Fibroblast of lung (primary cell): ENCODE measurements at regions not wholly inside any gene's neighbourhood (a gene's known extent, or its start where the extent isn't known, plus 50 kb on each side); places are given as distances from the start of the nearest gene placed in this dataset.

Experiments
- DNase-seq, 2 donors: peaks; one replicate each; pipeline versions ENCODE4 v3.0.0 to v3.0.0-alpha.2; 2010; ENCODE audit warnings: low read depth in 2 of 2
- H2AFZ ChIP-seq: 2 replicates; pipeline ENCODE4 v1.5.1; 2012; ENCODE audit warnings: low read length, control low read depth, inconsistent platforms
- H3K27ac ChIP-seq: 2 replicates; pipeline ENCODE4 v1.5.1; 2011; ENCODE audit warnings: low read length, control low read depth; ENCODE audit not compliant: insufficient read depth
- H3K27me3 ChIP-seq: 2 replicates; pipeline ENCODE4 v1.5.1; 2011; ENCODE audit warnings: mild to moderate bottlenecking, low read length; ENCODE audit not compliant: control insufficient read depth, insufficient read depth
- H3K36me3 ChIP-seq: 2 replicates; pipeline ENCODE4 v1.5.1; 2011; ENCODE audit warnings: low read length; ENCODE audit not compliant: control insufficient read depth, insufficient read depth
- H3K4me1 ChIP-seq: 2 replicates; pipeline ENCODE4 v1.5.1; 2011; ENCODE audit warnings: low read length; ENCODE audit not compliant: control insufficient read depth, insufficient read depth; ENCODE audit errors: extremely low read depth
- H3K4me2 ChIP-seq: 2 replicates; pipeline ENCODE4 v1.5.1; 2011; ENCODE audit warnings: low read length, control low read depth; ENCODE audit not compliant: insufficient read depth; ENCODE audit errors: extremely low read depth
- H3K4me3 ChIP-seq, 4 experiments: fragments of 200-600 bp in 1 of 4; sonication (generic) in 1 of 4; replicated peaks in 1 of 4; 2 replicates each; pipeline ENCODE4 v1.5.1; 2011 to 2016; ENCODE audit warnings: low read length in 4 of 4, low read depth in 3 of 4, mild to moderate bottlenecking in 3 of 4, control low read depth in 2 of 4, inconsistent platforms in 1 of 4, mixed read lengths in 1 of 4; ENCODE audit not compliant: insufficient read depth in 1 of 4; ENCODE audit errors: control extremely low read depth in 1 of 4
- H3K79me2 ChIP-seq: 2 replicates; pipeline ENCODE4 v1.5.1; 2012; ENCODE audit warnings: mild to moderate bottlenecking, low read length, inconsistent platforms; ENCODE audit not compliant: control insufficient read depth, insufficient read depth
- H3K9ac ChIP-seq: 2 replicates; pipeline ENCODE4 v1.5.1; 2011; ENCODE audit warnings: mild to moderate bottlenecking, low read length, control low read depth; ENCODE audit not compliant: insufficient read depth
- H3K9me3 ChIP-seq: 2 replicates; pipeline ENCODE4 v1.5.1; 2012; ENCODE audit warnings: low read depth, low read length; ENCODE audit not compliant: control insufficient read depth, insufficient read depth
- H4K20me1 ChIP-seq: 2 replicates; pipeline ENCODE4 v1.5.1; 2011; ENCODE audit warnings: low read length; ENCODE audit not compliant: control insufficient read depth, insufficient read depth; ENCODE audit errors: extremely low read depth
- EZH2 ChIP-seq: IDR thresholded peaks from 2 replicates; pipeline ENCODE4 v1.5.1; 2012; ENCODE audit warnings: low read length, control low read depth, mild to moderate bottlenecking; ENCODE audit errors: missing control alignments
- TF ChIP-seq, protein P1 (sequence below), 2 donors: IDR thresholded peaks in 1 of 2; conservative IDR thresholded peaks in 1 of 2; 1 replicate in 1 of 2; 2 replicates in 1 of 2; pipeline ENCODE4 v1.5.1; 2011 to 2012; ENCODE audit warnings: low read length in 2 of 2, control low read depth in 1 of 2, inconsistent platforms in 1 of 2, low read depth in 1 of 2, mild to moderate bottlenecking in 1 of 2

GRCh38 chr4:161203865-161204264 lies 959.9 kb downstream of the FSTL5 start:
- no peaks in the 10 kb centered on the region for H4K20me1 ChIP-seq
- H3K36me3 ChIP-seq = no peaks in the 10 kb centered on the region
- H2AFZ ChIP-seq = no peak overlapping the region
- no peaks in the 10 kb centered on the region for H3K27me3 ChIP-seq
- DNase-seq = no peak
- H3K27ac ChIP-seq = no peak overlapping the region
- H3K4me3 ChIP-seq = no peak overlapping the region
- no peaks in the 10 kb centered on the region for H3K9me3 ChIP-seq
- H3K9ac ChIP-seq = no peak overlapping the region
- H3K79me2 ChIP-seq = no peaks in the 10 kb centered on the region
- no peaks in the 10 kb centered on the region for H3K4me1 ChIP-seq
- TF ChIP-seq, protein P1, sequence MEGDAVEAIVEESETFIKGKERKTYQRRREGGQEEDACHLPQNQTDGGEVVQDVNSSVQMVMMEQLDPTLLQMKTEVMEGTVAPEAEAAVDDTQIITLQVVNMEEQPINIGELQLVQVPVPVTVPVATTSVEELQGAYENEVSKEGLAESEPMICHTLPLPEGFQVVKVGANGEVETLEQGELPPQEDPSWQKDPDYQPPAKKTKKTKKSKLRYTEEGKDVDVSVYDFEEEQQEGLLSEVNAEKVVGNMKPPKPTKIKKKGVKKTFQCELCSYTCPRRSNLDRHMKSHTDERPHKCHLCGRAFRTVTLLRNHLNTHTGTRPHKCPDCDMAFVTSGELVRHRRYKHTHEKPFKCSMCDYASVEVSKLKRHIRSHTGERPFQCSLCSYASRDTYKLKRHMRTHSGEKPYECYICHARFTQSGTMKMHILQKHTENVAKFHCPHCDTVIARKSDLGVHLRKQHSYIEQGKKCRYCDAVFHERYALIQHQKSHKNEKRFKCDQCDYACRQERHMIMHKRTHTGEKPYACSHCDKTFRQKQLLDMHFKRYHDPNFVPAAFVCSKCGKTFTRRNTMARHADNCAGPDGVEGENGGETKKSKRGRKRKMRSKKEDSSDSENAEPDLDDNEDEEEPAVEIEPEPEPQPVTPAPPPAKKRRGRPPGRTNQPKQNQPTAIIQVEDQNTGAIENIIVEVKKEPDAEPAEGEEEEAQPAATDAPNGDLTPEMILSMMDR (conservative IDR thresholded peaks at IDR 0.05 in 1 of 2, IDR thresholded peaks at IDR 0.05 in 1 of 2; ENCODE audit: low read depth in 1 of 2, low read length in 2 of 2) = no peak
- no peak for TF ChIP-seq EZH2
- no peak overlapping the region for H3K4me2 ChIP-seq

DNA sequence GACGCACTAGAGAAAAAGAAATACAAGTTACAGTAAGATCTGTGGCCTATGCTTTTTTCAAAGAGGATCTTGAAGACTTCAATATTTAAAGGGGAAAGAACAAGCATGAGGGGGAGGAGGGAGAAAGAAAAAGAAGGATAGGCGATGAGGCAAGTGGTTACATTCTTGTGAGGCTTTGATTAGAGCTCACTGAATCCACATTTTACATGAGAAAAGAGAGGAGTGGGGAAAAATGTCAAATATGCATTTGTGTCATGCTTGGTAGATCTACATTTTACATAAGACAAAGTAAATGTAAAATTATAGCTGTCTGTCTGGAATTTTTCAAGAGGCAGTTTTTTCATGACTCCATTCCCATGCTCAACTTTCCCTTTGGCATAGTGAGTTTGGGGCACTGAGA lies 965.9 kb downstream of the FSTL5 start:
- TF ChIP-seq, protein P1 (conservative IDR thresholded peaks at IDR 0.05 in 1 of 2, IDR thresholded peaks at IDR 0.05 in 1 of 2; ENCODE audit: low read depth in 1 of 2, low read length in 2 of 2) = no peak
- no peak for TF ChIP-seq EZH2
- Histone ChIP-seq H3K27ac (no peak overlapping the region), H4K20me1 (no peaks in the 10 kb centered on the region), H3K79me2 (no peaks in the 10 kb centered on the region), H3K27me3 (no peaks in the 10 kb centered on the region), H3K4me3 (no peak overlapping the region), H3K4me1 (no peaks in the 10 kb centered on the region), H2AFZ (no peak overlapping the region), H3K4me2 (no peak overlapping the region), H3K9me3 (no peaks in the 10 kb centered on the region), H3K36me3 (no peaks in the 10 kb centered on the region), H3K9ac (no peak overlapping the region)
- DNase-seq = no peak

- Histone ChIP-seq H3K4me1 (no peaks in the 10 kb centered on the region), H3K4me2 (no peak overlapping the region), H3K4me3 (no peak overlapping the region), H3K36me3 (no peaks in the 10 kb centered on the region), H4K20me1 (no peaks in the 10 kb centered on the region), H3K79me2 (no peaks in the 10 kb centered on the region), H3K9ac (no peak overlapping the region), H3K27ac (no peak overlapping the region), H3K27me3 (no peaks in the 10 kb centered on the region), H2AFZ (no peak overlapping the region), H3K9me3 (no peaks in the 10 kb centered on the region)
- no peak for DNase-seq
- TF ChIP-seq, protein P1 (conservative IDR thresholded peaks at IDR 0.05 in 1 of 2, IDR thresholded peaks at IDR 0.05 in 1 of 2; ENCODE audit: low read depth in 1 of 2, low read length in 2 of 2) = no peak
- no peak for TF ChIP-seq EZH2
These were observed 966.3 kb downstream of the FSTL5 start for GRCh38 chr4:161197474-161197873.
